CD4-positive, alpha-beta memory T cell (primary cell): ENCODE measurements at regions not wholly inside any gene's neighbourhood (a gene's known extent, or its start where the extent isn't known, plus 50 kb on each side); places are given as distances from the start of the nearest gene placed in this dataset.

Experiments used
- CTCF ChIA-PET: fragments of 350-600 bp; sonication (Branson Sonifier 250); formaldehyde crosslinking; loops from one replicate; lab custom pipeline; 2021; ENCODE audit warnings: inconsistent platforms; ENCODE audit not compliant: partially characterized antibody; lab: Charles Lee
- POLR2A ChIA-PET: fragments of 350-600 bp; sonication (Branson Sonifier 250); formaldehyde crosslinking; loops from one replicate; lab custom pipeline; 2021; ENCODE audit not compliant: partially characterized antibody; lab: Charles Lee
- DNase-seq, 5 donors: peaks; one replicate each; pipeline versions ENCODE4 v3.0.0 to v3.0.0-alpha.2; 2020 to 2022; ENCODE audit warnings: mixed read lengths in 1 of 5
- H3K27ac ChIP-seq: one replicate; pipeline ENCODE4 v1.7.0; 2013; ENCODE audit warnings: low read depth, low read length
- H3K27me3 ChIP-seq: 2 replicates; pipeline ENCODE4 v1.7.0; 2013; ENCODE audit warnings: mild to moderate bottlenecking, low read length, moderate library complexity; ENCODE audit not compliant: insufficient read depth
- H3K36me3 ChIP-seq: 2 replicates; pipeline ENCODE4 v1.7.0; 2013; ENCODE audit warnings: mild to moderate bottlenecking, low read length, moderate library complexity; ENCODE audit not compliant: insufficient read depth
- H3K4me1 ChIP-seq: 2 replicates; pipeline ENCODE4 v1.7.0; 2013; ENCODE audit warnings: mild to moderate bottlenecking, low read length, moderate library complexity; ENCODE audit not compliant: insufficient read depth
- H3K4me3 ChIP-seq, 2 donors: one replicate each; pipeline ENCODE4 v1.7.0; 2013; ENCODE audit warnings: low read length in 2 of 2, mild to moderate bottlenecking in 1 of 2
- H3K9me3 ChIP-seq, 2 donors: one replicate each; pipeline ENCODE4 v1.7.0; 2013; ENCODE audit warnings: low read length in 2 of 2, control low read depth in 1 of 2; ENCODE audit not compliant: control insufficient read depth in 1 of 2
- H3K27ac Mint-ChIP-seq, 7 donors: one replicate each; pipeline ENCODE4 v1.8.0; 2020 to 2021; ENCODE audit warnings: mixed read lengths in 7 of 7, mild to moderate bottlenecking in 6 of 7, inconsistent platforms in 3 of 7, moderate library complexity in 3 of 7
- H3K27me3 Mint-ChIP-seq, 2 donors: one replicate each; pipeline ENCODE4 v1.8.0; 2020 to 2021; ENCODE audit warnings: mixed read lengths in 2 of 2
- H3K36me3 Mint-ChIP-seq, 2 donors: one replicate each; pipeline ENCODE4 v1.8.0; 2020 to 2021; ENCODE audit warnings: mixed read lengths in 2 of 2, inconsistent platforms in 1 of 2, mild to moderate bottlenecking in 1 of 2
- H3K4me1 Mint-ChIP-seq, 4 donors: one replicate each; pipeline ENCODE4 v1.8.0; 2020 to 2021; ENCODE audit warnings: mixed read lengths in 4 of 4, mild to moderate bottlenecking in 1 of 4
- H3K4me3 Mint-ChIP-seq, 8 donors: one replicate each; pipeline ENCODE4 v1.8.0; 2020 to 2021; ENCODE audit warnings: mixed read lengths in 8 of 8, mild to moderate bottlenecking in 7 of 8, moderate library complexity in 6 of 8, inconsistent platforms in 3 of 8
- H3K9me3 Mint-ChIP-seq, 8 donors: one replicate each; pipeline ENCODE4 v1.8.0; 2020 to 2021; ENCODE audit warnings: mixed read lengths in 8 of 8, mild to moderate bottlenecking in 5 of 8, inconsistent platforms in 3 of 8, moderate library complexity in 1 of 8
- intact Hi-C: fragments of 100-400 bp; cut with micrococcal nuclease; formaldehyde crosslinking; loops from one replicate; pipeline ENCODE4 v1.15.1; 2023

GRCh38 chr4:43943998-43944397 is 504.6 kb downstream of the KCTD8 start:
- peaks cover 2 to 9% (median 5%) of the 10 kb centered on the region in 8 donors for H3K9me3 Mint-ChIP-seq
- DNase-seq, result no peak
- no peak overlapping the region for H3K4me3 Mint-ChIP-seq
- H3K4me1 ChIP-seq, result no peaks in the 10 kb centered on the region
- POLR2A ChIA-PET, result no interaction called here
- no peak overlapping the region for H3K27ac ChIP-seq
- no peaks in the 10 kb centered on the region for H3K27me3 Mint-ChIP-seq
- H3K9me3 ChIP-seq, result no peaks in the 10 kb centered on the region
- CTCF ChIA-PET, result no interaction called here
- no peaks in the 10 kb centered on the region for H3K4me1 Mint-ChIP-seq
- H3K27me3 ChIP-seq, result no peaks in the 10 kb centered on the region
- intact Hi-C loops, result no loop called here
- no peak overlapping the region for H3K4me3 ChIP-seq
- H3K36me3 ChIP-seq, result no peaks in the 10 kb centered on the region
- H3K36me3 Mint-ChIP-seq, result no peaks in the 10 kb centered on the region
- H3K27ac Mint-ChIP-seq, result no peak overlapping the region

DNA sequence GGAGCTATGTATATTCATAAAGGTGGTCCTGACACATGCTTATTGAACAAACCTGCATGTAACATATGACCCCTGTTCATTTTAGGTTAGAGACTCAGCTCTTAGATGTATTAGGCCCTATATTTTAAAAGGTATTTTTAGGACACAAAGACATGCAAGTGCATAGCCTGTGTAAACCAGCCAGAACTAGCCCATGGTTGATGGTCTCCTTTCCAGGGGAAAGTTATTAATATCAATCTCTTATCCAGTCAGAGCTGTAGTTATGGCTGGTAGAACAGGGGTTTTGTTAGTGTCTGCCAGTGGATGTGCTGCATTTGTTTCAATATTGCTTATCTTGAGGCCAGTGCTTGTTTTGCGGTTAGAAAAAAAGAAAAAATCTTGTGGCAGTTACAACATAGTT is 488.6 kb downstream of the KCTD8 start:
- no peak for DNase-seq
- Histone ChIP-seq H3K9me3 (no peaks in the 10 kb centered on the region), H3K27ac (no peak overlapping the region), H3K36me3 (no peaks in the 10 kb centered on the region), H3K27me3 (no peaks in the 10 kb centered on the region), H3K4me3 (no peak overlapping the region), H3K4me1 (no peaks in the 10 kb centered on the region)
- Mint-ChIP-seq H3K4me3 (no peak overlapping the region), H3K4me1 (no peaks in the 10 kb centered on the region), H3K9me3 (peaks cover 0 to 10% (median 5%) of the 10 kb centered on the region in 8 donors), H3K27ac (no peak overlapping the region), H3K27me3 (no peaks in the 10 kb centered on the region), H3K36me3 (no peaks in the 10 kb centered on the region)
- ChIA-PET POLR2A (no interaction called here), CTCF (interaction anchor here (0.6 to 0.9 kb wide), 2 partner anchors 12 to 88 kb away, joined by 3 read pairs; no protein-coding TSS in a partner anchor)
- intact Hi-C loops, result no loop called here

- no peaks in the 10 kb centered on the region for H3K9me3 ChIP-seq
- H3K27me3 ChIP-seq, result no peaks in the 10 kb centered on the region
- no peaks in the 10 kb centered on the region for H3K4me1 ChIP-seq
- no peaks in the 10 kb centered on the region for H3K27me3 Mint-ChIP-seq
- no peaks in the 10 kb centered on the region for H3K4me1 Mint-ChIP-seq
- no peak for DNase-seq
- H3K27ac ChIP-seq, result no peak overlapping the region
- no peak overlapping the region for H3K27ac Mint-ChIP-seq
- no peak overlapping the region for H3K4me3 ChIP-seq
- H3K36me3 ChIP-seq, result no peaks in the 10 kb centered on the region
- no peaks in the 10 kb centered on the region for H3K36me3 Mint-ChIP-seq
- intact Hi-C loops, result no loop called here
- ChIA-PET CTCF (no interaction called here), POLR2A (no interaction called here)
- H3K9me3 Mint-ChIP-seq, result peaks cover 0 to 15% (median 6%) of the 10 kb centered on the region in 8 donors
- no peak overlapping the region for H3K4me3 Mint-ChIP-seq
Observed at GRCh38 chr4:43968011-43968410, 480.6 kb downstream of the KCTD8 start.

- H3K36me3 Mint-ChIP-seq, result no peaks in the 10 kb centered on the region
- H3K9me3 Mint-ChIP-seq, result peaks cover 0 to 10% (median 3%) of the 10 kb centered on the region in 8 donors
- H3K4me1 ChIP-seq, result no peaks in the 10 kb centered on the region
- H3K9me3 ChIP-seq, result no peaks in the 10 kb centered on the region
- no peaks in the 10 kb centered on the region for H3K36me3 ChIP-seq
- no peaks in the 10 kb centered on the region for H3K27me3 ChIP-seq
- no peaks in the 10 kb centered on the region for H3K4me1 Mint-ChIP-seq
- H3K27ac ChIP-seq, result no peak overlapping the region
- CTCF ChIA-PET, result no interaction called here
- H3K4me3 ChIP-seq, result no peak overlapping the region
- no peaks in the 10 kb centered on the region for H3K27me3 Mint-ChIP-seq
- POLR2A ChIA-PET, result no interaction called here
- H3K27ac Mint-ChIP-seq, result no peak overlapping the region
- no peak overlapping the region for H3K4me3 Mint-ChIP-seq
- intact Hi-C loops, result no loop called here
- no peak for DNase-seq
Observed at GRCh38 chr4:43983610-43984009, 465.0 kb downstream of the KCTD8 start.

- Mint-ChIP-seq H3K4me3 (no peak overlapping the region), H3K27ac (no peak overlapping the region), H3K4me1 (no peaks in the 10 kb centered on the region), H3K9me3 (peaks cover 0 to 11% (median 5%) of the 10 kb centered on the region in 8 donors), H3K36me3 (no peaks in the 10 kb centered on the region), H3K27me3 (no peaks in the 10 kb centered on the region)
- DNase-seq, result no peak
- Histone ChIP-seq H3K9me3 (no peaks in the 10 kb centered on the region), H3K4me1 (no peaks in the 10 kb centered on the region), H3K4me3 (no peak overlapping the region), H3K27ac (no peak overlapping the region), H3K36me3 (no peaks in the 10 kb centered on the region), H3K27me3 (no peaks in the 10 kb centered on the region)
- ChIA-PET POLR2A (no interaction called here), CTCF (no interaction called here)
- intact Hi-C loops, result no loop called here
Observed at GRCh38 chr4:43987331-43987944, 461.2 kb downstream of the KCTD8 start.

DNA sequence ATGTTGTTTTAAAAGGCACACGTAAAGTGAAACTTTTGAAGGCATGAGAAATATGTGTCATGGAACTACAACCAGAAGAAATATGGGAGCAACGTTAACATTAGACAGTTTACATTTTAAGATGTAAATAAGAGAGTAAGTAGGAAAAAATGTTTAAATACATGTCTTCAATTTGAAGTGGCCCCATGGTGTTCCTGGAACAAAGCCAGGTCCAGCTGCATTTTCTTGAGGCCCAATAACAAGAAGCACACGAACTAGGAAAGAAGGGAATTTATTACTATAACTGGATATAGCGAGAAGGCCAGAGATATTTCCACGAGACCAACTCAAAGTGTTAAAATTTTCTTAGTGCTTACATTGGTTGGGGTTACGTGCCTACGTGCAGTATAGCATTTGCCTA is 458.1 kb downstream of the KCTD8 start:
- no peak for DNase-seq
- intact Hi-C loops, result no loop called here
- no peaks in the 10 kb centered on the region for H3K27me3 Mint-ChIP-seq
- H3K9me3 ChIP-seq, result no peaks in the 10 kb centered on the region
- no peak overlapping the region for H3K27ac ChIP-seq
- POLR2A ChIA-PET, result no interaction called here
- peaks cover 0 to 8% (median 3%) of the 10 kb centered on the region in 8 donors for H3K9me3 Mint-ChIP-seq
- no peak overlapping the region for H3K27ac Mint-ChIP-seq
- no peaks in the 10 kb centered on the region for H3K27me3 ChIP-seq
- CTCF ChIA-PET, result no interaction called here
- H3K36me3 ChIP-seq, result no peaks in the 10 kb centered on the region
- no peaks in the 10 kb centered on the region for H3K36me3 Mint-ChIP-seq
- no peaks in the 10 kb centered on the region for H3K4me1 Mint-ChIP-seq
- no peak overlapping the region for H3K4me3 ChIP-seq
- H3K4me3 Mint-ChIP-seq, result no peak overlapping the region
- no peaks in the 10 kb centered on the region for H3K4me1 ChIP-seq

DNA sequence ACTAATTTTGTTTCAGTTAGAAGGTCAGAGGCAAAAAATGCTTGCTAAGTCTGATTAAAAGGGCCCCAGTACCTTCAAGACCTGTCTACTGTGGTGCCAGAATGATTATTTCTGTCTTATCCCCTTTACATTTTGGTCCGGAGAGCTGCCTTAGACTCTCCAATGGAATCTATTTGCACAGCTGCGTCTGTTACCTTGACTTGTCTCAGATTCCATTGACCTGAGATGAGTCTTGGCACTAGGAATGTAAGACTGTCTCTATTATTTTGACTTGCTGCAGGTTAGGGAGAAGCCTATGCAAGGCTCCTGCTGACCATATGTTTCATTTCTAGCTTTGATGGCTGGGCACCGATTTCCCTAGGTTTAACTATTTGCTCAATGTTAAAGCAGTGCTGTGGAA is 457.6 kb downstream of the KCTD8 start:
- DNase-seq, result no peak
- Mint-ChIP-seq H3K9me3 (peaks cover 0 to 7% (median 3%) of the 10 kb centered on the region in 8 donors), H3K27ac (no peak overlapping the region)

More for the DNA sequence above, 457.6 kb downstream of the KCTD8 start:
- Mint-ChIP-seq H3K4me3 (no peak overlapping the region), H3K4me1 (no peaks in the 10 kb centered on the region), H3K36me3 (no peaks in the 10 kb centered on the region), H3K27me3 (no peaks in the 10 kb centered on the region)
- Histone ChIP-seq H3K27ac (no peak overlapping the region), H3K9me3 (no peaks in the 10 kb centered on the region), H3K27me3 (no peaks in the 10 kb centered on the region), H3K4me1 (no peaks in the 10 kb centered on the region), H3K4me3 (no peak overlapping the region), H3K36me3 (no peaks in the 10 kb centered on the region)
- ChIA-PET CTCF (no interaction called here), POLR2A (no interaction called here)
- intact Hi-C loops, result no loop called here
